ENCODE measurements at regions not wholly inside any gene's neighbourhood (a gene's known extent, or its start where the extent isn't known, plus 50 kb on each side); places are given as distances from the start of the nearest gene placed in this dataset.

- H3K9me3 ChIP-seq, result no peaks in the 10 kb centered on the region
- no peaks in the 10 kb centered on the region for H3K27me3 ChIP-seq
- intact Hi-C loops (cut with DNase I; ENCODE audit: low total_unique reads) (no loop called here), in situ Hi-C loops (cut with MboI; ENCODE audit: low sequenced_read_pairs in 4 of 4) (no loop called here)
- ATAC-seq, result no peak
- H3K36me3 ChIP-seq, result no peaks in the 10 kb centered on the region
- no peak for DNase-seq
- no peaks in the 10 kb centered on the region for H3K4me1 ChIP-seq
- no peak for TF ChIP-seq POLR2A (IDR thresholded peaks at IDR 0.05)
- TF ChIP-seq, protein P1, sequence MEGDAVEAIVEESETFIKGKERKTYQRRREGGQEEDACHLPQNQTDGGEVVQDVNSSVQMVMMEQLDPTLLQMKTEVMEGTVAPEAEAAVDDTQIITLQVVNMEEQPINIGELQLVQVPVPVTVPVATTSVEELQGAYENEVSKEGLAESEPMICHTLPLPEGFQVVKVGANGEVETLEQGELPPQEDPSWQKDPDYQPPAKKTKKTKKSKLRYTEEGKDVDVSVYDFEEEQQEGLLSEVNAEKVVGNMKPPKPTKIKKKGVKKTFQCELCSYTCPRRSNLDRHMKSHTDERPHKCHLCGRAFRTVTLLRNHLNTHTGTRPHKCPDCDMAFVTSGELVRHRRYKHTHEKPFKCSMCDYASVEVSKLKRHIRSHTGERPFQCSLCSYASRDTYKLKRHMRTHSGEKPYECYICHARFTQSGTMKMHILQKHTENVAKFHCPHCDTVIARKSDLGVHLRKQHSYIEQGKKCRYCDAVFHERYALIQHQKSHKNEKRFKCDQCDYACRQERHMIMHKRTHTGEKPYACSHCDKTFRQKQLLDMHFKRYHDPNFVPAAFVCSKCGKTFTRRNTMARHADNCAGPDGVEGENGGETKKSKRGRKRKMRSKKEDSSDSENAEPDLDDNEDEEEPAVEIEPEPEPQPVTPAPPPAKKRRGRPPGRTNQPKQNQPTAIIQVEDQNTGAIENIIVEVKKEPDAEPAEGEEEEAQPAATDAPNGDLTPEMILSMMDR (IDR thresholded peaks at IDR 0.05 in 4 of 5, conservative IDR thresholded peaks at IDR 0.05 in 1 of 5), result no peak
- no peak overlapping the region for H3K27ac ChIP-seq
- no peak overlapping the region for H3K4me3 ChIP-seq
Measured at GRCh38 chr1:90162216-90162615, 167.3 kb downstream of the ZNF326 start.

- Histone ChIP-seq H3K36me3 (no peaks in the 10 kb centered on the region), H3K27ac (no peak overlapping the region), H3K4me1 (no peaks in the 10 kb centered on the region), H3K4me3 (no peak overlapping the region), H3K9me3 (no peaks in the 10 kb centered on the region), H3K27me3 (no peaks in the 10 kb centered on the region)
- TF ChIP-seq, protein P1 (IDR thresholded peaks at IDR 0.05 in 4 of 5, conservative IDR thresholded peaks at IDR 0.05 in 1 of 5), result no peak
- TF ChIP-seq POLR2A (IDR thresholded peaks at IDR 0.05), result no peak
- ATAC-seq, result no peak
- intact Hi-C loops (cut with DNase I; ENCODE audit: low total_unique reads) (no loop called here), in situ Hi-C loops (cut with MboI; ENCODE audit: low sequenced_read_pairs in 4 of 4) (no loop called here)
- DNase-seq, result no peak
Measured at GRCh38 chr1:90161625-90162024, 166.7 kb downstream of the ZNF326 start.

- Histone ChIP-seq H3K9me3 (no peaks in the 10 kb centered on the region), H3K27me3 (no peaks in the 10 kb centered on the region), H3K27ac (no peak overlapping the region), H3K4me1 (no peaks in the 10 kb centered on the region), H3K4me3 (no peak overlapping the region), H3K36me3 (no peaks in the 10 kb centered on the region)
- no peak for TF ChIP-seq POLR2A (IDR thresholded peaks at IDR 0.05)
- TF ChIP-seq, protein P1 (IDR thresholded peaks at IDR 0.05 in 4 of 5, conservative IDR thresholded peaks at IDR 0.05 in 1 of 5), result no peak
- in situ Hi-C loops (cut with MboI; ENCODE audit: low sequenced_read_pairs in 4 of 4) (no loop called here), intact Hi-C loops (cut with DNase I; ENCODE audit: low total_unique reads) (no loop called here)
- ATAC-seq, result no peak
- no peak for DNase-seq
Measured at GRCh38 chr1:90155721-90156487, 161.0 kb downstream of the ZNF326 start.

DNA sequence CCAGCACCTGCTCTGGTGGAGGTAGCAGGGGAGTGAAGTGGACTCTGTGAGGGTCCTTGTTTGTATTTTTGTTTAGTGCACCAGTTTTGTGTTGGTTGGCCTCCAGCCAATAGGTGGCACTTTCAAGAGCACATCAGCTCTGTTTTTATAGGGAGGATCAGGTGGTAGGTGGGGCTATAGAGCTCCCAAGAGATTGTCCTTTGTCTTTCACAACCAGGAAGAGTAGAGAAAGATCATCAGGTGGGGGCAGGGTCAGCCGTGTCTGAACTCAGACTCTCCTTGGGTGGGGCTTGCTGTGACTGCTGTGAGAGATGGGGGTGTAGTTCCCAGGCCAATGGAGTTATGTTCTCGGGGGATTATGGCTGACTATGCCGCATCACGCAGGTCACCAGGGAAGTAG lies 159.8 kb downstream of the ZNF326 start:
- Histone ChIP-seq H3K4me1 (no peaks in the 10 kb centered on the region), H3K27me3 (no peaks in the 10 kb centered on the region)
- intact Hi-C loops (cut with DNase I; ENCODE audit: low total_unique reads), result no loop called here

More for the DNA sequence above, 159.8 kb downstream of the ZNF326 start:
- no peaks in the 10 kb centered on the region for H3K9me3 ChIP-seq
- no peak overlapping the region for H3K4me3 ChIP-seq
- DNase-seq, result no peak
- in situ Hi-C loops (cut with MboI; ENCODE audit: low sequenced_read_pairs in 4 of 4), result no loop called here
- H3K27ac ChIP-seq, result no peak overlapping the region
- no peaks in the 10 kb centered on the region for H3K36me3 ChIP-seq
- no peak for TF ChIP-seq POLR2A (IDR thresholded peaks at IDR 0.05)
- TF ChIP-seq, protein P1 (IDR thresholded peaks at IDR 0.05 in 4 of 5, conservative IDR thresholded peaks at IDR 0.05 in 1 of 5), result no peak
- ATAC-seq, result no peak
